Smooth muscle cell (in vitro differentiated cells): ENCODE measurements at regions not wholly inside any gene's neighbourhood (a gene's known extent, or its start where the extent isn't known, plus 50 kb on each side); places are given as distances from the start of the nearest gene placed in this dataset.
"Not testable (repeated sequence)": the region's sequence is repeated elsewhere in the genome, so short reads cannot be mapped to it uniquely, and the experiment has no call there.

ENCODE experiments used
- DNase-seq: peaks from one replicate; lab custom pipeline; 2025; ENCODE audit not compliant: unreplicated experiment; lab: John Stamatoyannopoulos, UW
- H2AFZ ChIP-seq: fragments of 200-600 bp; sonication (generic); 2 replicates; pipeline ENCODE4 v1.6.0; 2016; ENCODE audit warnings: antibody characterized with exemption, low read depth, mild to moderate bottlenecking
- H3F3A ChIP-seq: fragments of 200-600 bp; sonication (generic); 2 replicates; pipeline ENCODE4 v1.6.0; 2017; ENCODE audit warnings: antibody characterized with exemption, low read depth
- H3K27ac ChIP-seq: fragments of 200-600 bp; sonication (generic); 2 replicates; pipeline ENCODE4 v1.5.1; 2016; ENCODE audit warnings: low read depth, mild to moderate bottlenecking
- H3K27me3 ChIP-seq: fragments of 200-600 bp; sonication (generic); 2 replicates; pipeline ENCODE4 v1.6.1; 2016; ENCODE audit warnings: low read depth, mild to moderate bottlenecking
- H3K36me3 ChIP-seq: fragments of 200-600 bp; sonication (generic); 2 replicates; pipeline ENCODE4 v1.5.1; 2016; ENCODE audit warnings: low read depth
- H3K4me1 ChIP-seq: fragments of 200-600 bp; sonication (generic); 2 replicates; pipeline ENCODE4 v1.5.1; 2016; ENCODE audit warnings: low read depth
- H3K4me2 ChIP-seq: fragments of 200-600 bp; sonication (generic); 2 replicates; pipeline ENCODE4 v1.6.0; 2016; ENCODE audit warnings: mild to moderate bottlenecking
- H3K4me3 ChIP-seq: fragments of 200-600 bp; sonication (generic); 2 replicates; pipeline ENCODE4 v1.5.1; 2016; ENCODE audit warnings: mild to moderate bottlenecking
- H3K79me2 ChIP-seq: fragments of 200-600 bp; sonication (generic); 2 replicates; pipeline ENCODE4 v1.6.0; 2016; ENCODE audit warnings: low read depth, mild to moderate bottlenecking
- H3K9ac ChIP-seq: fragments of 200-600 bp; sonication (generic); 2 replicates; pipeline ENCODE4 v1.6.0; 2016; ENCODE audit warnings: low read depth
- H3K9me3 ChIP-seq: fragments of 200-600 bp; sonication (generic); replicated peaks from 2 replicates; pipeline ENCODE4 v1.5.1; 2016; ENCODE audit warnings: low read depth
- H4K20me1 ChIP-seq: fragments of 200-600 bp; sonication (generic); 2 replicates; pipeline ENCODE4 v1.6.0; 2016; ENCODE audit warnings: low read depth
- WGBS: methylation state at CpG from one replicate; pipeline ENCODE4 v1.1.7; 2016; ENCODE audit warnings: low lambda C conversion rate; 5-methylcytosine and 5-hydroxymethylcytosine counted together
- TF ChIP-seq, protein P1 (sequence below): fragments of 200-600 bp; sonication (generic); IDR thresholded peaks from 2 replicates; pipeline ENCODE4 v1.5.1; 2017; ENCODE audit warnings: borderline replicate concordance, mild to moderate bottlenecking, antibody characterized with exemption; ENCODE audit not compliant: insufficient read depth, poor library complexity, severe bottlenecking

- Histone ChIP-seq H4K20me1 (no peaks in the 10 kb centered on the region), H3K27me3 (no peaks in the 10 kb centered on the region), H3K4me1 (peaks cover 23% of the 10 kb centered on the region), H3K9ac (peak overlapping the region; percentile 45), H3F3A (peaks cover 7% of the 10 kb centered on the region), H3K9me3 (peaks cover 3% of the 10 kb centered on the region), H3K4me3 (no peak overlapping the region), H3K4me2 (peak overlapping the region; percentile 73), H3K79me2 (no peaks in the 10 kb centered on the region), H3K27ac (peak overlapping the region; percentile 83), H3K36me3 (no peaks in the 10 kb centered on the region), H2AFZ (no peak overlapping the region)
- 26% methylated on average over 4 of the region's 4 CpGs for WGBS
- TF ChIP-seq, protein P1, sequence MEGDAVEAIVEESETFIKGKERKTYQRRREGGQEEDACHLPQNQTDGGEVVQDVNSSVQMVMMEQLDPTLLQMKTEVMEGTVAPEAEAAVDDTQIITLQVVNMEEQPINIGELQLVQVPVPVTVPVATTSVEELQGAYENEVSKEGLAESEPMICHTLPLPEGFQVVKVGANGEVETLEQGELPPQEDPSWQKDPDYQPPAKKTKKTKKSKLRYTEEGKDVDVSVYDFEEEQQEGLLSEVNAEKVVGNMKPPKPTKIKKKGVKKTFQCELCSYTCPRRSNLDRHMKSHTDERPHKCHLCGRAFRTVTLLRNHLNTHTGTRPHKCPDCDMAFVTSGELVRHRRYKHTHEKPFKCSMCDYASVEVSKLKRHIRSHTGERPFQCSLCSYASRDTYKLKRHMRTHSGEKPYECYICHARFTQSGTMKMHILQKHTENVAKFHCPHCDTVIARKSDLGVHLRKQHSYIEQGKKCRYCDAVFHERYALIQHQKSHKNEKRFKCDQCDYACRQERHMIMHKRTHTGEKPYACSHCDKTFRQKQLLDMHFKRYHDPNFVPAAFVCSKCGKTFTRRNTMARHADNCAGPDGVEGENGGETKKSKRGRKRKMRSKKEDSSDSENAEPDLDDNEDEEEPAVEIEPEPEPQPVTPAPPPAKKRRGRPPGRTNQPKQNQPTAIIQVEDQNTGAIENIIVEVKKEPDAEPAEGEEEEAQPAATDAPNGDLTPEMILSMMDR, result no peak
- DNase-seq, result no peak
Observed at GRCh38 chr3:177905173-177906125, 630.8 kb upstream of the KCNMB2 start.

DNA sequence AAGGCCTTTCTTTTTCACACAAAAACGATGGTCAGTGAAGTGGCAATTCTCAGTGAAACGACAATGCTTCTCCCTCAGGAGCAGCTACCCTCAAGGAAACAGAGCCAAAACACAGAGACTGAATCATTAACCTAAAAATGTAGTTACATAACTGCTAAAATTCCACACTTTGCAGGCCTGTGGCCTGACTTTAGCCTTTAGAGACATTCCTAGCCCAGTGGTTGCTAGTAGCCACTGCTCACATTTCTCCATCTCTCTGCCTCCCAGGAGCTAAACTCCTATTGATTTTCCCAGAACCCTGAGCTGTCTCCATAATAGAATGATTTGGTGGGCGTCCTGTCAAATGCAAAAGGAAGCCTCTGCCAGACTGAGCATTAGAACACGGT, 630.1 kb upstream of the KCNMB2 start:
- no peak overlapping the region for H2AFZ ChIP-seq
- no peak overlapping the region for H3K4me3 ChIP-seq
- H3K9ac ChIP-seq, result no peak overlapping the region
- H3K79me2 ChIP-seq, result no peaks in the 10 kb centered on the region
- TF ChIP-seq, protein P1, result no peak
- H3K4me2 ChIP-seq, result peak overlapping the region; percentile 73
- peaks cover 7% of the 10 kb centered on the region for H3F3A ChIP-seq
- 39% methylated on average over 4 of the region's 4 CpGs for WGBS
- no peaks in the 10 kb centered on the region for H3K27me3 ChIP-seq
- peak overlapping the region; percentile 83 for H3K27ac ChIP-seq
- H3K9me3 ChIP-seq, result no peaks in the 10 kb centered on the region
- peaks cover 23% of the 10 kb centered on the region for H3K4me1 ChIP-seq
- no peaks in the 10 kb centered on the region for H3K36me3 ChIP-seq
- DNase-seq, result no peak
- no peaks in the 10 kb centered on the region for H4K20me1 ChIP-seq

- Histone ChIP-seq H3F3A (peaks cover 7% of the 10 kb centered on the region), H3K79me2 (no peaks in the 10 kb centered on the region), H2AFZ (no peak overlapping the region), H3K4me1 (peaks cover 23% of the 10 kb centered on the region), H3K9me3 (no peaks in the 10 kb centered on the region), H3K27ac (peak overlapping the region; percentile 83), H3K4me3 (no peak overlapping the region), H3K9ac (no peak overlapping the region), H4K20me1 (no peaks in the 10 kb centered on the region), H3K27me3 (no peaks in the 10 kb centered on the region), H3K36me3 (no peaks in the 10 kb centered on the region), H3K4me2 (peak overlapping the region; percentile 73)
- TF ChIP-seq, protein P1, result no peak
- no peak for DNase-seq
- 90% methylated on average over 5 of the region's 5 CpGs for WGBS
Observed at GRCh38 chr3:177906578-177907229, 629.5 kb upstream of the KCNMB2 start.

GRCh38 chr3:177909530-177909929, 626.7 kb upstream of the KCNMB2 start:
- DNase-seq, H3K27me3 ChIP-seq, H3K79me2 ChIP-seq, H3K27ac ChIP-seq, H3K9ac ChIP-seq, H3K36me3 ChIP-seq, H3F3A ChIP-seq, H3K9me3 ChIP-seq, H3K4me2 ChIP-seq, H4K20me1 ChIP-seq, H2AFZ ChIP-seq, H3K4me3 ChIP-seq: not testable (repeated sequence)
- WGBS, result 96% methylated on average over 6 of the region's 6 CpGs
- H3K4me1 ChIP-seq, result peaks cover 23% of the 10 kb centered on the region
